GM21390 (cell line): ENCODE measurements at regions not wholly inside any gene's neighbourhood (a gene's known extent, or its start where the extent isn't known, plus 50 kb on each side); places are given as distances from the start of the nearest gene placed in this dataset.
"Not testable (repeated sequence)": the region's sequence is repeated elsewhere in the genome, so short reads cannot be mapped to it uniquely, and the experiment has no call there.

Experiments
- ATAC-seq: cut with Tn5 transposase; IDR thresholded peaks from one replicate; pipeline ENCODE4 v1.9.1; 2021; ENCODE audit not compliant: unreplicated experiment

GRCh38 chr1:4166713-4167112, 266.6 kb upstream of the C1orf174 start:
- no peak for ATAC-seq

- ATAC-seq: no peak
Measured at GRCh38 chr1:4169991-4170390, 269.9 kb upstream of the C1orf174 start.

GRCh38 chr1:4170548-4171340, 270.7 kb upstream of the C1orf174 start:
- no peak for ATAC-seq

GRCh38 chr1:4171480-4172450, 271.7 kb upstream of the C1orf174 start:
- ATAC-seq: no peak

GRCh38 chr1:4172644-4173599, 272.9 kb upstream of the C1orf174 start:
- ATAC-seq: no peak

GRCh38 chr1:4173731-4174130, 273.7 kb upstream of the C1orf174 start:
- ATAC-seq: no peak

- ATAC-seq: no peak
Measured at GRCh38 chr1:4174291-4175200, 274.5 kb upstream of the C1orf174 start.

- no peak for ATAC-seq
Measured at GRCh38 chr1:4175566-4176405, 275.7 kb upstream of the C1orf174 start.

GRCh38 chr1:4176841-4177240, 276.8 kb upstream of the C1orf174 start:
- ATAC-seq: no peak

GRCh38 chr1:4177425-4178150, 277.5 kb upstream of the C1orf174 start:
- no peak for ATAC-seq

GRCh38 chr1:4178501-4179113, 278.5 kb upstream of the C1orf174 start:
- no peak for ATAC-seq

GRCh38 chr1:4179914-4180735, 280.1 kb upstream of the C1orf174 start:
- ATAC-seq: no peak

- not testable (repeated sequence) for ATAC-seq
Measured at GRCh38 chr1:4186486-4186885, 286.4 kb upstream of the C1orf174 start.

GRCh38 chr1:4203501-4203900, 303.4 kb upstream of the C1orf174 start:
- no peak for ATAC-seq

- ATAC-seq: no peak
Measured at GRCh38 chr1:4207183-4207582, 307.1 kb upstream of the C1orf174 start.

- no peak for ATAC-seq
Measured at GRCh38 chr1:4207842-4208692, 308.0 kb upstream of the C1orf174 start.
